HepG2 (cell line): ENCODE measurements at regions not wholly inside any gene's neighbourhood (a gene's known extent, or its start where the extent isn't known, plus 50 kb on each side); places are given as distances from the start of the nearest gene placed in this dataset.

Source experiments
- ATAC-seq: fragments of 200-7000 bp; cut with Tn5 transposase; 3 replicates; pipeline ENCODE4 v1.9.1; 2020; ENCODE audit warnings: mild to moderate bottlenecking, moderate library complexity
- BruUV-seq: library from RNA; stranded (reverse); fragments of 400-500 nt; replicated peaks from 2 replicates; lab custom pipeline; 2021; lab: Mats Ljungman, UMichigan
- CTCF ChIA-PET: fragments of 300-600 bp; formaldehyde crosslinking; extraction: SDS; loops from one replicate; lab custom pipeline; 2021; ENCODE audit warnings: low total read pairs, inconsistent platforms, low intra/inter-chr PET ratio; lab: Yijun Ruan, JAX
- POLR2A ChIA-PET: fragments of 350-600 bp; sonication (Branson Sonifier 250); formaldehyde crosslinking; loops from one replicate; lab custom pipeline; 2020; ENCODE audit warnings: antibody characterized with exemption, inconsistent platforms; lab: Yijun Ruan, JAX
- DNase-seq: peaks from one replicate; pipeline ENCODE4 v3.0.0-alpha.2; 2015; ENCODE audit warnings: low spot score
- FAIRE-seq: peaks from 3 replicates; lab custom pipeline; 2011; peaks lifted over from hg19 to GRCh38; lab: Jason Lieb, UNC
- H2AFZ ChIP-seq: one replicate; pipeline ENCODE4 v1.6.1; 2011; ENCODE audit warnings: low read length, inconsistent platforms
- H3K27ac ChIP-seq: fragments of 300-600 bp; 3 replicates; pipeline ENCODE4 v1.8.0; 2011; ENCODE audit warnings: mixed run types, mild to moderate bottlenecking, mixed read lengths, low read length, inconsistent platforms; ENCODE audit not compliant: insufficient read depth; ENCODE audit errors: extremely low read length
- H3K27me3 ChIP-seq, 2 experiments: fragments of 200-600 bp in 1 of 2; 2 replicates in 1 of 2; 3 replicates in 1 of 2; pipeline versions ENCODE4 v1.6.0 to v1.8.0; 2011; ENCODE audit warnings: low read length in 2 of 2, mild to moderate bottlenecking in 2 of 2, moderate library complexity in 2 of 2, inconsistent platforms in 1 of 2; ENCODE audit not compliant: insufficient read depth in 2 of 2, control insufficient read depth in 1 of 2
- H3K36me3 ChIP-seq, 2 experiments: fragments of 200-600 bp in 1 of 2; replicated peaks in 1 of 2; 2 replicates in 1 of 2; 3 replicates in 1 of 2; pipeline versions ENCODE4 v1.5.1 to v1.8.0; 2011; ENCODE audit warnings: low read length in 2 of 2, inconsistent platforms in 1 of 2; ENCODE audit not compliant: insufficient read depth in 2 of 2, control insufficient read depth in 1 of 2
- H3K4me1 ChIP-seq: 2 replicates; pipeline ENCODE4 v1.5.1; 2012; ENCODE audit warnings: low read length, inconsistent platforms; ENCODE audit not compliant: insufficient read depth
- H3K4me2 ChIP-seq: 2 replicates; pipeline ENCODE4 v1.6.0; 2011; ENCODE audit warnings: low read depth, low read length, inconsistent platforms
- H3K4me3 ChIP-seq, 3 experiments: fragments of 200-600 bp in 1 of 3; sonication (generic), shearing (Covaris generic) in 1 of 3; replicated peaks in 1 of 3; 2 replicates each; pipeline ENCODE4 v1.5.1; 2011 to 2016; ENCODE audit warnings: low read length in 3 of 3, inconsistent platforms in 2 of 3, low read depth in 2 of 3, mild to moderate bottlenecking in 2 of 3, control low read depth in 1 of 3, mixed read lengths in 1 of 3; ENCODE audit not compliant: insufficient read depth in 1 of 3
- H3K79me2 ChIP-seq: one replicate; pipeline ENCODE4 v1.6.1; 2011; ENCODE audit warnings: low read length, inconsistent platforms; ENCODE audit not compliant: insufficient read depth
- H3K9ac ChIP-seq: 2 replicates; pipeline ENCODE4 v1.6.0; 2011; ENCODE audit warnings: mild to moderate bottlenecking, low read depth, low read length, inconsistent platforms; ENCODE audit not compliant: insufficient read depth
- H3K9me3 ChIP-seq: 2 replicates; pipeline ENCODE4 v1.5.1; 2012; ENCODE audit warnings: mild to moderate bottlenecking, low read length
- H4K20me1 ChIP-seq: 2 replicates; pipeline ENCODE4 v1.6.0; 2011; ENCODE audit warnings: inconsistent platforms, mild to moderate bottlenecking, low read length, moderate library complexity; ENCODE audit not compliant: insufficient read depth
- GTF2F1 ChIP-seq: fragments of 150-350 bp; IDR thresholded peaks from 2 replicates; pipeline ENCODE4 v1.6.1; 2014; ENCODE audit warnings: low read length
- HCFC1 ChIP-seq: fragments of 150-350 bp; IDR thresholded peaks from 2 replicates; pipeline ENCODE4 v1.6.1; 2014; ENCODE audit warnings: low read depth, low read length
- MXI1 ChIP-seq: IDR thresholded peaks from 3 replicates; pipeline ENCODE4 v1.6.1; 2012; ENCODE audit warnings: low read depth, low read length, inconsistent platforms, borderline replicate concordance
- NCOA5 ChIP-seq: sonication (generic); formaldehyde crosslinking; IDR thresholded peaks from 2 replicates; pipeline ENCODE4 v1.4.0; 2020; ENCODE audit warnings: missing genetic modification reagents
- PBX3 ChIP-seq: sonication (generic); formaldehyde crosslinking; IDR thresholded peaks from 2 replicates; pipeline ENCODE4 v1.8.1; 2023; ENCODE audit warnings: missing genetic modification reagents, inconsistent platforms, borderline replicate concordance
- PITX1 ChIP-seq: sonication (generic); formaldehyde crosslinking; IDR thresholded peaks from 2 replicates; pipeline ENCODE4 v1.5.1; 2020; ENCODE audit warnings: mild to moderate bottlenecking, missing genetic modification reagents
- PRDM10 ChIP-seq: sonication (generic); formaldehyde crosslinking; IDR thresholded peaks from 2 replicates; pipeline ENCODE4 v1.4.0; 2020; ENCODE audit warnings: low read depth, missing genetic modification reagents
- RAD51 ChIP-seq: fragments of 450-650 bp; IDR thresholded peaks from 2 replicates; pipeline ENCODE4 v1.6.1; 2016; ENCODE audit warnings: borderline replicate concordance
- ZMYM4 ChIP-seq: sonication (generic); formaldehyde crosslinking; IDR thresholded peaks from 2 replicates; pipeline ENCODE4 v1.8.1; 2023; ENCODE audit warnings: mild to moderate bottlenecking, missing genetic modification reagents
- ZNF619 ChIP-seq: sonication (generic); formaldehyde crosslinking; IDR thresholded peaks from 2 replicates; pipeline ENCODE4 v1.4.0; 2020; ENCODE audit warnings: mild to moderate bottlenecking, missing genetic modification reagents
- ZNF720 ChIP-seq: sonication (generic); formaldehyde crosslinking; IDR thresholded peaks from 2 replicates; pipeline ENCODE4 v1.4.0; 2020; ENCODE audit warnings: missing genetic modification reagents
- ZNF724P ChIP-seq: sonication (generic); formaldehyde crosslinking; IDR thresholded peaks from 2 replicates; pipeline ENCODE4 v1.8.0; 2022; ENCODE audit warnings: missing genetic modification reagents, borderline replicate concordance
- ZSCAN25 ChIP-seq: sonication (generic); formaldehyde crosslinking; IDR thresholded peaks from 2 replicates; pipeline ENCODE4 v1.8.0; 2022; ENCODE audit warnings: mild to moderate bottlenecking, missing genetic modification reagents
- ZSCAN31 ChIP-seq: sonication (generic); formaldehyde crosslinking; IDR thresholded peaks from 2 replicates; pipeline ENCODE4 v1.5.0; 2020; ENCODE audit warnings: low read depth, mild to moderate bottlenecking, missing genetic modification reagents
- WGBS: methylation state at CpG from one replicate; pipeline ENCODE4 v1.1.6; 2017; ENCODE audit warnings: low lambda C conversion rate; 5-methylcytosine and 5-hydroxymethylcytosine counted together
- in situ Hi-C: cut with HindIII; loops from 2 replicates; pipeline ENCODE4 v1.10.0; 2017; ENCODE audit warnings: low pct_unique_long_range_greater_than_20kb; ENCODE audit not compliant: extremely low pct_ligation_motif_present
- intact Hi-C: fragments of 100-400 bp; cut with micrococcal nuclease; formaldehyde crosslinking; loops from one replicate; pipeline ENCODE4 v1.10.0; 2022; ENCODE audit not compliant: unreplicated experiment
- TF ChIP-seq, protein P1 (sequence below): sonication (generic); formaldehyde crosslinking; IDR thresholded peaks from 2 replicates; pipeline ENCODE4 v1.5.0; 2020; ENCODE audit warnings: mild to moderate bottlenecking, missing genetic modification reagents, moderate library complexity

GRCh38 chr5:175319199-175319598 lies 124.8 kb downstream of the DRD1 start:
- ChIA-PET CTCF (no interaction called here), POLR2A (no interaction called here)
- Histone ChIP-seq H3K36me3 (no peaks in the 10 kb centered on the region), H3K9me3 (no peaks in the 10 kb centered on the region), H2AFZ (no peak overlapping the region), H3K9ac (no peak overlapping the region), H3K79me2 (no peaks in the 10 kb centered on the region), H3K4me1 (no peaks in the 10 kb centered on the region), H3K4me3 (no peak overlapping the region), H3K4me2 (no peak overlapping the region), H3K27ac (no peak overlapping the region), H4K20me1 (no peaks in the 10 kb centered on the region), H3K27me3 (no peaks in the 10 kb centered on the region)
- ATAC-seq (no peak), FAIRE-seq (no peak), DNase-seq (no peak)
- WGBS: 5% methylated on average over 2 of the region's 2 CpGs
- no TSS peak for BruUV-seq
- TF ChIP-seq NCOA5 (CRISPR knock-in tag) (no peak), RAD51 (no peak)
- TF ChIP-seq, protein P1, sequence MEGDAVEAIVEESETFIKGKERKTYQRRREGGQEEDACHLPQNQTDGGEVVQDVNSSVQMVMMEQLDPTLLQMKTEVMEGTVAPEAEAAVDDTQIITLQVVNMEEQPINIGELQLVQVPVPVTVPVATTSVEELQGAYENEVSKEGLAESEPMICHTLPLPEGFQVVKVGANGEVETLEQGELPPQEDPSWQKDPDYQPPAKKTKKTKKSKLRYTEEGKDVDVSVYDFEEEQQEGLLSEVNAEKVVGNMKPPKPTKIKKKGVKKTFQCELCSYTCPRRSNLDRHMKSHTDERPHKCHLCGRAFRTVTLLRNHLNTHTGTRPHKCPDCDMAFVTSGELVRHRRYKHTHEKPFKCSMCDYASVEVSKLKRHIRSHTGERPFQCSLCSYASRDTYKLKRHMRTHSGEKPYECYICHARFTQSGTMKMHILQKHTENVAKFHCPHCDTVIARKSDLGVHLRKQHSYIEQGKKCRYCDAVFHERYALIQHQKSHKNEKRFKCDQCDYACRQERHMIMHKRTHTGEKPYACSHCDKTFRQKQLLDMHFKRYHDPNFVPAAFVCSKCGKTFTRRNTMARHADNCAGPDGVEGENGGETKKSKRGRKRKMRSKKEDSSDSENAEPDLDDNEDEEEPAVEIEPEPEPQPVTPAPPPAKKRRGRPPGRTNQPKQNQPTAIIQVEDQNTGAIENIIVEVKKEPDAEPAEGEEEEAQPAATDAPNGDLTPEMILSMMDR (CRISPR knock-in tag): no peak
- in situ Hi-C loops: no loop called here
- intact Hi-C loops: no loop called here

GRCh38 chr5:175317872-175318271 lies 126.1 kb downstream of the DRD1 start:
- no peaks in the 10 kb centered on the region for H3K27me3 ChIP-seq
- intact Hi-C loops: no loop called here
- no peak overlapping the region for H2AFZ ChIP-seq
- no peaks in the 10 kb centered on the region for H3K79me2 ChIP-seq
- H3K4me1 ChIP-seq: no peaks in the 10 kb centered on the region
- no peak overlapping the region for H3K4me2 ChIP-seq
- ChIA-PET CTCF (no interaction called here), POLR2A (no interaction called here)
- H3K36me3 ChIP-seq: no peaks in the 10 kb centered on the region
- no peak for ATAC-seq
- no peak for FAIRE-seq
- no peak for DNase-seq
- H3K9me3 ChIP-seq: no peaks in the 10 kb centered on the region
- no peaks in the 10 kb centered on the region for H4K20me1 ChIP-seq
- no peak overlapping the region for H3K9ac ChIP-seq
- in situ Hi-C loops: no loop called here
- H3K27ac ChIP-seq: no peak overlapping the region
- H3K4me3 ChIP-seq: no peak overlapping the region
- no TSS peak for BruUV-seq
- TF ChIP-seq ZNF720: no peak
- no peak for TF ChIP-seq ZNF619 (CRISPR knock-in tag)
- TF ChIP-seq PITX1: no peak
- TF ChIP-seq GTF2F1: no peak
- no peak for TF ChIP-seq PRDM10 (CRISPR knock-in tag)
- no peak for TF ChIP-seq ZNF724P (CRISPR knock-in tag)
- TF ChIP-seq ZSCAN31 (CRISPR knock-in tag): no peak
- no peak for TF ChIP-seq ZMYM4 (CRISPR knock-in tag)
- TF ChIP-seq PBX3 (CRISPR knock-in tag): no peak
- no peak for TF ChIP-seq HCFC1
- no peak for TF ChIP-seq ZSCAN25 (CRISPR knock-in tag)
- TF ChIP-seq MXI1: no peak
